RWPE2 (cell line): ENCODE measurements at regions not wholly inside any gene's neighbourhood (a gene's known extent, or its start where the extent isn't known, plus 50 kb on each side); places are given as distances from the start of the nearest gene placed in this dataset.
"Not testable (repeated sequence)": the region's sequence is repeated elsewhere in the genome, so short reads cannot be mapped to it uniquely, and the experiment has no call there.

Experiments
- ATAC-seq: fragments of 200-7000 bp; cut with Tn5 transposase; 3 replicates; pipeline ENCODE4 v1.9.1; 2021; ENCODE audit warnings: low read depth
- DNase-seq: peaks from one replicate; pipeline ENCODE4 v3.0.0-alpha.2; 2020; ENCODE audit warnings: low spot score
- H3K27ac ChIP-seq: fragments of 450-650 bp; 2 replicates; pipeline ENCODE4 v1.5.1; 2017; ENCODE audit warnings: mild to moderate bottlenecking; ENCODE audit not compliant: poor library complexity, severe bottlenecking
- H3K27me3 ChIP-seq: fragments of 250-450 bp; sonication (Bioruptor Pico); 2 replicates; pipeline ENCODE4 v1.5.1; 2021; ENCODE audit warnings: mild to moderate bottlenecking, moderate library complexity; ENCODE audit not compliant: insufficient read depth, poor library complexity, severe bottlenecking
- H3K36me3 ChIP-seq: fragments of 250-450 bp; sonication (Bioruptor Pico); 2 replicates; pipeline ENCODE4 v1.5.1; 2020; ENCODE audit warnings: low read depth, mild to moderate bottlenecking, moderate library complexity
- H3K4me1 ChIP-seq: fragments of 250-450 bp; sonication (Bioruptor Pico); 2 replicates; pipeline ENCODE4 v1.5.1; 2021; ENCODE audit warnings: mild to moderate bottlenecking, moderate library complexity; ENCODE audit not compliant: insufficient read depth, poor library complexity, severe bottlenecking
- H3K4me3 ChIP-seq: fragments of 250-450 bp; sonication (Bioruptor Pico); 2 replicates; pipeline ENCODE4 v1.5.1; 2021; ENCODE audit warnings: mild to moderate bottlenecking, moderate library complexity; ENCODE audit not compliant: severe bottlenecking
- H3K9me3 ChIP-seq: fragments of 250-450 bp; sonication (Bioruptor Pico); 2 replicates; pipeline ENCODE4 v1.5.1; 2021; ENCODE audit warnings: mild to moderate bottlenecking, moderate library complexity; ENCODE audit not compliant: severe bottlenecking
- CTCF ChIP-seq: fragments of 450-650 bp; IDR thresholded peaks from one replicate; pipeline ENCODE4 v1.5.1; 2017; ENCODE audit warnings: mild to moderate bottlenecking, moderate library complexity; ENCODE audit not compliant: poor library complexity, severe bottlenecking

- Histone ChIP-seq H3K36me3 (no peaks in the 10 kb centered on the region), H3K4me3 (no peak overlapping the region), H3K9me3 (no peaks in the 10 kb centered on the region), H3K27ac (no peak overlapping the region), H3K27me3 (peaks cover 20% of the 10 kb centered on the region), H3K4me1 (no peaks in the 10 kb centered on the region)
- TF ChIP-seq CTCF, result no peak
- DNase-seq, result no peak
- ATAC-seq, result no peak
These were observed 233.1 kb downstream of the FOXG1 start for GRCh38 chr14:28999656-29000055.

GRCh38 chr14:29005647-29006046 is 239.1 kb downstream of the FOXG1 start:
- peaks cover 14% of the 10 kb centered on the region for H3K27me3 ChIP-seq
- ATAC-seq, result no peak
- no peak overlapping the region for H3K27ac ChIP-seq
- no peaks in the 10 kb centered on the region for H3K9me3 ChIP-seq
- TF ChIP-seq CTCF, result no peak
- no peaks in the 10 kb centered on the region for H3K36me3 ChIP-seq
- no peak for DNase-seq
- H3K4me3 ChIP-seq, result no peak overlapping the region
- no peaks in the 10 kb centered on the region for H3K4me1 ChIP-seq

- Histone ChIP-seq H3K9me3 (no peaks in the 10 kb centered on the region), H3K4me1 (no peaks in the 10 kb centered on the region), H3K27me3 (peaks cover 6% of the 10 kb centered on the region), H3K27ac (no peak overlapping the region), H3K4me3 (no peak overlapping the region), H3K36me3 (no peaks in the 10 kb centered on the region)
- DNase-seq (no peak), ATAC-seq (no peak)
- no peak for TF ChIP-seq CTCF
These were observed 241.4 kb downstream of the FOXG1 start for GRCh38 chr14:29007990-29008389.

GRCh38 chr14:29016050-29016900 is 249.7 kb downstream of the FOXG1 start:
- Histone ChIP-seq H3K27me3 (peaks cover 20% of the 10 kb centered on the region), H3K27ac (no peak overlapping the region), H3K4me1 (no peaks in the 10 kb centered on the region), H3K9me3 (no peaks in the 10 kb centered on the region), H3K4me3 (no peak overlapping the region), H3K36me3 (no peaks in the 10 kb centered on the region)
- DNase-seq, result no peak
- ATAC-seq, result peak; percentile 38; the same call in 2 of the 3 replicates
- TF ChIP-seq CTCF, result peak; percentile 95

GRCh38 chr14:29023505-29023904 is 256.9 kb downstream of the FOXG1 start:
- not testable (repeated sequence) for H3K27ac ChIP-seq, DNase-seq, H3K4me1 ChIP-seq, H3K9me3 ChIP-seq, ATAC-seq, H3K36me3 ChIP-seq, H3K4me3 ChIP-seq
- H3K27me3 ChIP-seq, result peaks cover 14% of the 10 kb centered on the region

GRCh38 chr14:29027441-29027840 is 260.9 kb downstream of the FOXG1 start:
- H3K36me3 ChIP-seq, H3K27me3 ChIP-seq, DNase-seq, H3K4me3 ChIP-seq, H3K27ac ChIP-seq, ATAC-seq, H3K4me1 ChIP-seq, H3K9me3 ChIP-seq: not testable (repeated sequence)

GRCh38 chr14:29027941-29028705 is 261.5 kb downstream of the FOXG1 start:
- H3K27me3 ChIP-seq, DNase-seq, ATAC-seq, H3K4me1 ChIP-seq, H3K4me3 ChIP-seq, H3K36me3 ChIP-seq, H3K27ac ChIP-seq, H3K9me3 ChIP-seq: not testable (repeated sequence)
